ENCODE measurements at regions not wholly inside any gene's neighbourhood (a gene's known extent, or its start where the extent isn't known, plus 50 kb on each side); places are given as distances from the start of the nearest gene placed in this dataset.

DNA sequence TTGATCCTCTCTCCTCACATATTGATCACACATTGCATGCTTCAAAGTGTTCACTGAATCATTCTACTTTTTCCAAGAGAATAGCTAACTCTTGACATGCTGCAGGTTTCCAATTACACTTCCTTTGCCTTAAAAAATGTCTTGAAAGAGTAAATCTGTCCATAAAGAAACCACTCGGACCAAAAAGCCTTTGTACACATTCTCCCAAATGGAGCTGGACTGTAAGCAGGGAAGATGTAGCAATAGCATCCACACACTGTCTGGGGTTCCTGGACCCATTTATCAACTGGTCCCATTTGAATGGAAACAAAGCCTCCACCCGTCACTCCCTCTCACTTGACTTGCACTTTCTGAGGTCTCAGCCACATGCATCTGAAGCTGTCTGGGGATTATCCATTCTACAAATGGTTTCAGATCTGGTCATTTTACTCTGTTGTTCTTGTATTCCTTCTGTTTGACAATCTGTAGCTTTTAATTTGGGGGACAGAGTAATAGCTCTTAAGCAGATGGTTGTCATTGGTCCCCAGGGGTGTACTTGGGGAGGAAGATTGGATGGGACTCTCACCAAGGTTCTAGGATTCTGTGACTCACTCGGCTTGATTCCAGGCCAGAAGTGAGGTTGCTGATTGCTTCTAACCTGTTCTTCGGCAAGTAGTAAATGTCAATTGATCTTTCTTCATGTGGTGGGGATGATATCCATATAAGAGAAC, 203.5 kb downstream of the HIBADH start:
- Histone ChIP-seq H3K9ac (ENCODE audit: extremely low read depth, low read length, poor library complexity, severe bottlenecking) (no peak overlapping the region), H3K9me3 (ENCODE audit: control insufficient read depth, low read length) (no peaks in the 10 kb centered on the region), H3K27ac (ENCODE audit: low read depth, low read length) (no peak overlapping the region), H3K4me3 (ENCODE audit: low read length) (no peak overlapping the region), H3K27me3 (ENCODE audit: control insufficient read depth, insufficient read depth, low read length, poor library complexity, severe bottlenecking) (no peaks in the 10 kb centered on the region), H3K36me3 (ENCODE audit: control insufficient read depth, insufficient read depth, low read length) (no peaks in the 10 kb centered on the region), H3K4me1 (ENCODE audit: control insufficient read depth, insufficient read depth, low read length) (no peaks in the 10 kb centered on the region)
- Mint-ChIP-seq H3K27ac (no peak overlapping the region), H3K4me1 (peaks cover 3% of the 10 kb centered on the region), H3K36me3 (ENCODE audit: low read depth) (no peaks in the 10 kb centered on the region), H3K9me3 (peaks cover 2% of the 10 kb centered on the region), H3K4me3 (no peak overlapping the region), H3K27me3 (ENCODE audit: insufficient read depth) (peaks cover 14% of the 10 kb centered on the region)
- no peak for DNase-seq
- 92% methylated on average over 3 to 4 of the region's 4 CpGs for WGBS, 2 experiments (ENCODE audit: insufficient coverage in 1 of 2, insufficient read length in 1 of 2)
- no peak for TF ChIP-seq CTCF (conservative IDR thresholded peaks at IDR 0.05)

DNA sequence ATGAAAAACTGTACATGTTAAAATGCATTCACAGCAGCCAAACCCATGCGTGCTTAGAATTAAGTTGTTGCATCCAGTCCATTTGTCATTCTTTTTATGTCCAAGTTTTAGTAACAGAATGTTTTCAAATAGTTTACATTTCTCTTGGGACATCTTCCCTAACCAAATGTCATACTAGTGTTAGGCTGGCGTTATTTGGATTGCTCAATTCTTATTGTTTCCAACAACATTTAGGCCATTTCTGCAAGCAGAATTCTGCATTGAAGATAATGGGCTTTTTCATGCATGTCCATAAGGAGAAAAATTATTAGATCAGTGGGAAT, 203.0 kb downstream of the HIBADH start:
- H3K9ac ChIP-seq (ENCODE audit: extremely low read depth, low read length, poor library complexity, severe bottlenecking) = no peak overlapping the region
- no peak overlapping the region for H3K4me3 Mint-ChIP-seq
- TF ChIP-seq CTCF (conservative IDR thresholded peaks at IDR 0.05) = no peak
- H3K9me3 Mint-ChIP-seq = no peaks in the 10 kb centered on the region
- WGBS, 2 experiments (ENCODE audit: insufficient coverage in 1 of 2, insufficient read length in 1 of 2) = 78 to 98% methylated on average over 1 to 2 of the region's 2 CpGs
- no peaks in the 10 kb centered on the region for H3K4me1 Mint-ChIP-seq
- no peaks in the 10 kb centered on the region for H3K36me3 ChIP-seq (ENCODE audit: control insufficient read depth, insufficient read depth, low read length)
- no peaks in the 10 kb centered on the region for H3K36me3 Mint-ChIP-seq (ENCODE audit: low read depth)
- no peak overlapping the region for H3K27ac ChIP-seq (ENCODE audit: low read depth, low read length)
- no peaks in the 10 kb centered on the region for H3K4me1 ChIP-seq (ENCODE audit: control insufficient read depth, insufficient read depth, low read length)
- H3K27ac Mint-ChIP-seq = no peak overlapping the region
- no peak overlapping the region for H3K4me3 ChIP-seq (ENCODE audit: low read length)
- DNase-seq = no peak
- H3K27me3 ChIP-seq (ENCODE audit: control insufficient read depth, insufficient read depth, low read length, poor library complexity, severe bottlenecking) = peaks cover 1% of the 10 kb centered on the region
- peaks cover 15% of the 10 kb centered on the region for H3K27me3 Mint-ChIP-seq (ENCODE audit: insufficient read depth)
- no peaks in the 10 kb centered on the region for H3K9me3 ChIP-seq (ENCODE audit: control insufficient read depth, low read length)

DNA sequence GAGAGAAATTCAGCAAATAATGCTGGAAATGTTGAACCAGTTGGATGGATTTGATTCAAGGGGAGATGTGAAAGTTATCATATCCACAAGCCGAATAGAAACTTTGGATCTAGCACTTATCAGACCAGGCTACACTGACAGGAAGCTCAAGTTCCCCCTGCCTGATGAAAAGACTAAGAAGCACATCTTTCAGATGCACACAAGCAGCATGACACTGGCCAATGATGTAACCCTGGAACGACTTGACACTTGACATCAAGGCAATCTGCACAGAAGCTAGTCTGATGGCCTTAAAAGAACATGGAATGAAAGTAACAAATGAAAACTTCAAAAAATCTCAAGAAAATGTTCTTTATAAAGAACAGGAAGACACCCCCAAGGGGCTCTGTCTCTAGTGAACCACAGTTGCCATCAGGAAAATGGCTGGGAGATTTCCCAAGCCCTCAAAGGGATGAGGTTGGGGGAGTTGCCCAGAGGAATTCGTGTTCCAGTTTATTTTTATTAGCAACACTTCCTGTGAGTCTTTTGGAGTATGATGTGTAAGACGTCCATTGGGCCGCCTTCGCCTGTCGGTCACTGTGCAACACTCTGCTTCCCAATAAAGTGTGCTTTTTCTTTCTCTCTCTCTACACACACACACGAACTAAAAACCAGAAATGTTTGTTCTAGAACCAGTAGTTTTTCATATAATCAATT, 200.0 kb downstream of the HIBADH start:
- H3K36me3 ChIP-seq (ENCODE audit: control insufficient read depth, insufficient read depth, low read length) = no peaks in the 10 kb centered on the region
- Mint-ChIP-seq H3K27me3 (ENCODE audit: insufficient read depth) (peaks cover 17% of the 10 kb centered on the region), H3K4me3 (no peak overlapping the region), H3K9me3 (no peaks in the 10 kb centered on the region), H3K27ac (no peak overlapping the region), H3K4me1 (peaks cover 17% of the 10 kb centered on the region), H3K36me3 (ENCODE audit: low read depth) (no peaks in the 10 kb centered on the region)
- no peak overlapping the region for H3K27ac ChIP-seq (ENCODE audit: low read depth, low read length)
- no peak overlapping the region for H3K9ac ChIP-seq (ENCODE audit: extremely low read depth, low read length, poor library complexity, severe bottlenecking)
- no peaks in the 10 kb centered on the region for H3K4me1 ChIP-seq (ENCODE audit: control insufficient read depth, insufficient read depth, low read length)
- WGBS, 2 experiments (ENCODE audit: insufficient coverage in 1 of 2, insufficient read length in 1 of 2) = 82 to 86% methylated on average over 5 to 8 of the region's 8 CpGs
- no peak for TF ChIP-seq CTCF (conservative IDR thresholded peaks at IDR 0.05)
- peaks cover 7% of the 10 kb centered on the region for H3K27me3 ChIP-seq (ENCODE audit: control insufficient read depth, insufficient read depth, low read length, poor library complexity, severe bottlenecking)
- no peak for DNase-seq
- H3K9me3 ChIP-seq (ENCODE audit: control insufficient read depth, low read length) = no peaks in the 10 kb centered on the region
- H3K4me3 ChIP-seq (ENCODE audit: low read length) = no peak overlapping the region

All from endodermal cell (in vitro differentiated cells).